Keratinocyte (primary cell): ENCODE measurements at regions not wholly inside any gene's neighbourhood (a gene's known extent, or its start where the extent isn't known, plus 50 kb on each side); places are given as distances from the start of the nearest gene placed in this dataset.

ENCODE experiments used
- DNase-seq: peaks from one replicate; pipeline ENCODE4 v3.0.0-alpha.2; 2011; ENCODE audit warnings: low read depth, missing footprints, low spot score
- FAIRE-seq: peaks from 2 replicates; lab custom pipeline; 2011; peaks lifted over from hg19 to GRCh38; lab: Jason Lieb, UNC
- H2AFZ ChIP-seq: 2 replicates; pipeline ENCODE4 v1.6.0; 2012; ENCODE audit warnings: low read length, control low read depth, inconsistent platforms; ENCODE audit not compliant: control insufficient read depth
- H3K27ac ChIP-seq: 2 replicates; pipeline ENCODE4 v1.5.1; 2011; ENCODE audit warnings: low read length; ENCODE audit not compliant: control insufficient read depth, insufficient read depth
- H3K27me3 ChIP-seq: 3 replicates; pipeline ENCODE4 v1.6.0; 2011; ENCODE audit warnings: low read length; ENCODE audit not compliant: control insufficient read depth, insufficient read depth; ENCODE audit errors: extremely low read depth
- H3K36me3 ChIP-seq, 2 experiments: 2 replicates in 1 of 2; 3 replicates in 1 of 2; pipeline ENCODE4 v1.5.1; 2011; ENCODE audit warnings: low read length in 2 of 2, mild to moderate bottlenecking in 1 of 2; ENCODE audit not compliant: control insufficient read depth in 2 of 2, insufficient read depth in 2 of 2; ENCODE audit errors: extremely low read depth in 1 of 2
- H3K4me1 ChIP-seq: 3 replicates; pipeline ENCODE4 v1.5.1; 2011; ENCODE audit warnings: low read length; ENCODE audit not compliant: control insufficient read depth, insufficient read depth; ENCODE audit errors: extremely low read depth
- H3K4me2 ChIP-seq: 3 replicates; pipeline ENCODE4 v1.6.0; 2011; ENCODE audit warnings: low read depth, low read length; ENCODE audit not compliant: control insufficient read depth, insufficient read depth; ENCODE audit errors: extremely low read depth
- H3K4me3 ChIP-seq, 3 experiments: fragments of 200-600 bp in 1 of 3; sonication (generic) in 1 of 3; 2 replicates in 2 of 3; 3 replicates in 1 of 3; pipeline ENCODE4 v1.5.1; 2011 to 2016; ENCODE audit warnings: low read length in 3 of 3, mild to moderate bottlenecking in 3 of 3, control low read depth in 2 of 3, inconsistent platforms in 1 of 3, low read depth in 1 of 3, mixed read lengths in 1 of 3, mixed run types in 1 of 3, moderate library complexity in 1 of 3; ENCODE audit not compliant: control insufficient read depth in 2 of 3, insufficient read depth in 2 of 3; ENCODE audit errors: extremely low read depth in 1 of 3
- H3K79me2 ChIP-seq: 2 replicates; pipeline ENCODE4 v1.6.0; 2012; ENCODE audit warnings: low read length; ENCODE audit not compliant: control insufficient read depth, insufficient read depth
- H3K9ac ChIP-seq: 3 replicates; pipeline ENCODE4 v1.6.0; 2011; ENCODE audit warnings: low read length; ENCODE audit not compliant: control insufficient read depth, insufficient read depth; ENCODE audit errors: extremely low read depth
- H3K9me1 ChIP-seq: 3 replicates; pipeline ENCODE4 v1.6.0; 2011; ENCODE audit warnings: low read length; ENCODE audit not compliant: control insufficient read depth, insufficient read depth; ENCODE audit errors: extremely low read depth
- H3K9me3 ChIP-seq: 2 replicates; pipeline ENCODE4 v1.5.1; 2012; ENCODE audit warnings: low read depth, low read length; ENCODE audit not compliant: control insufficient read depth
- H4K20me1 ChIP-seq: 3 replicates; pipeline ENCODE4 v1.6.0; 2011; ENCODE audit warnings: low read length; ENCODE audit not compliant: control insufficient read depth, insufficient read depth; ENCODE audit errors: extremely low read depth
- EZH2 ChIP-seq: IDR thresholded peaks from one replicate; pipeline ENCODE4 v1.6.1; 2012; ENCODE audit warnings: inconsistent platforms, mild to moderate bottlenecking, low read length, moderate library complexity
- dilution Hi-C: fragments of 300-500 bp; cut with MboI; formaldehyde crosslinking; loops from one replicate; pipeline ENCODE4 v1.7.0; 2020; ENCODE audit warnings: low sequenced_read_pairs; ENCODE audit not compliant: extremely low pct_ligation_motif_present
- TF ChIP-seq, protein P1 (sequence below), 3 experiments: IDR thresholded peaks in 1 of 3; conservative IDR thresholded peaks in 1 of 3; optimal IDR thresholded peaks in 1 of 3; 2 replicates in 2 of 3; 3 replicates in 1 of 3; pipeline versions ENCODE3 to v1.5.1; 2011; ENCODE audit warnings: low read length in 3 of 3, mild to moderate bottlenecking in 3 of 3, moderate library complexity in 2 of 3, control low read depth in 1 of 3, inconsistent platforms in 1 of 3; ENCODE audit not compliant: insufficient read depth in 2 of 3; ENCODE audit errors: extremely low read depth in 1 of 3

DNA sequence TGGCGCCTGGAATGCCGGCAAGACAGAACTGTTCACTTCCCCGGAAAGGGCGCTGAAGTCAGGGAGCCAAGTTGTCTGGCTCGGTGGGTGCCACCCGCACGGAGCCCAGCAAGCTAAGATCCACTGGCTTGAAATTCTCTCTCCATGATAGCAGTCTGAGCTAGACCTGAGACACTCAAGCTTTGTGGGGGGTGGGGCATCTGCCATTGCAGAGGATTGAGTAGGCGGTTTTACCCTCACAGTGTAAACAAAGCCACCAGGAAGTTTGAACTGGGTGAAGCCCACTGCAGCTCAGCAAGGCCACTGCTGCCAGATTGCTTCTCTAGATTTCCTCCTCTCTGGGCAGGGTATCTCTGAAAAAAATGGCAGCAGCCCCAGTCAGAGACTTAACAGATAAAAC is 277.4 kb downstream of the SLCO4C1 start:
- H3K4me1 ChIP-seq, result no peaks in the 10 kb centered on the region
- no peaks in the 10 kb centered on the region for H3K9me1 ChIP-seq
- no peak overlapping the region for H2AFZ ChIP-seq
- dilution Hi-C loops, result no loop called here
- no peak overlapping the region for H3K4me3 ChIP-seq
- no peak overlapping the region for H3K4me2 ChIP-seq
- no peaks in the 10 kb centered on the region for H3K36me3 ChIP-seq
- H3K27ac ChIP-seq, result no peak overlapping the region
- H3K27me3 ChIP-seq, result no peaks in the 10 kb centered on the region
- FAIRE-seq, result no peak
- no peaks in the 10 kb centered on the region for H3K9me3 ChIP-seq
- no peaks in the 10 kb centered on the region for H3K79me2 ChIP-seq
- no peak overlapping the region for H3K9ac ChIP-seq
- DNase-seq, result no peak
- no peaks in the 10 kb centered on the region for H4K20me1 ChIP-seq
- TF ChIP-seq, protein P1, sequence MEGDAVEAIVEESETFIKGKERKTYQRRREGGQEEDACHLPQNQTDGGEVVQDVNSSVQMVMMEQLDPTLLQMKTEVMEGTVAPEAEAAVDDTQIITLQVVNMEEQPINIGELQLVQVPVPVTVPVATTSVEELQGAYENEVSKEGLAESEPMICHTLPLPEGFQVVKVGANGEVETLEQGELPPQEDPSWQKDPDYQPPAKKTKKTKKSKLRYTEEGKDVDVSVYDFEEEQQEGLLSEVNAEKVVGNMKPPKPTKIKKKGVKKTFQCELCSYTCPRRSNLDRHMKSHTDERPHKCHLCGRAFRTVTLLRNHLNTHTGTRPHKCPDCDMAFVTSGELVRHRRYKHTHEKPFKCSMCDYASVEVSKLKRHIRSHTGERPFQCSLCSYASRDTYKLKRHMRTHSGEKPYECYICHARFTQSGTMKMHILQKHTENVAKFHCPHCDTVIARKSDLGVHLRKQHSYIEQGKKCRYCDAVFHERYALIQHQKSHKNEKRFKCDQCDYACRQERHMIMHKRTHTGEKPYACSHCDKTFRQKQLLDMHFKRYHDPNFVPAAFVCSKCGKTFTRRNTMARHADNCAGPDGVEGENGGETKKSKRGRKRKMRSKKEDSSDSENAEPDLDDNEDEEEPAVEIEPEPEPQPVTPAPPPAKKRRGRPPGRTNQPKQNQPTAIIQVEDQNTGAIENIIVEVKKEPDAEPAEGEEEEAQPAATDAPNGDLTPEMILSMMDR (optimal IDR thresholded peaks at IDR 0.05 in 1 of 3, IDR thresholded peaks at IDR 0.05 in 1 of 3, conservative IDR thresholded peaks at IDR 0.05 in 1 of 3; ENCODE audit: extremely low read depth in 1 of 3, insufficient read depth in 2 of 3, low read length in 3 of 3), result no peak
- TF ChIP-seq EZH2, result no peak

DNA sequence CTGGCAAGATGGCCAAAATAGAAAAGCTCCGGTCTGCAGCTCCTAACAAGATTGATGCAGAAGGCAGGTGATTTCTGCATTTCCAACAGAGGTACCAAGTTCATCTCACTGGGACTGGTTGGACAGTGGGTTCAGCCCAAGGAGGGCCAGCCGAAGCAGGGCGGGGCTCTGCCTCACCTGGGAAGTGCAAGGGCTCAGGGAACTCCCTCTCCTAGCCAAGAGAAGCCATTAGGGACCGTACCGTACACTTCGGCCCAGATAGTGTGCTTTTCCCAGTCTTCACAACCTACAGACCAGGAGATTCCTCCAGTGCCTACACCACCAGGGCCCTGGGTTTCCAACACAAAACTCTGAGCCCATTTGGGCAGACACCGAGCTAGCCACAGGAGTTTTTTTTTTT is 277.8 kb downstream of the SLCO4C1 start:
- TF ChIP-seq EZH2, result no peak
- TF ChIP-seq, protein P1 (optimal IDR thresholded peaks at IDR 0.05 in 1 of 3, IDR thresholded peaks at IDR 0.05 in 1 of 3, conservative IDR thresholded peaks at IDR 0.05 in 1 of 3; ENCODE audit: extremely low read depth in 1 of 3, insufficient read depth in 2 of 3, low read length in 3 of 3), result no peak

More for the DNA sequence above, 277.8 kb downstream of the SLCO4C1 start:
- Histone ChIP-seq H2AFZ (no peak overlapping the region), H3K4me1 (no peaks in the 10 kb centered on the region), H3K9me1 (no peaks in the 10 kb centered on the region), H3K79me2 (no peaks in the 10 kb centered on the region), H4K20me1 (no peaks in the 10 kb centered on the region), H3K4me2 (no peak overlapping the region), H3K36me3 (no peaks in the 10 kb centered on the region), H3K27ac (no peak overlapping the region), H3K9ac (no peak overlapping the region), H3K4me3 (no peak overlapping the region), H3K9me3 (no peaks in the 10 kb centered on the region), H3K27me3 (no peaks in the 10 kb centered on the region)
- DNase-seq (no peak), FAIRE-seq (no peak)
- dilution Hi-C loops, result no loop called here
